ENCODE measurements at regions not wholly inside any gene's neighbourhood (a gene's known extent, or its start where the extent isn't known, plus 50 kb on each side); places are given as distances from the start of the nearest gene placed in this dataset.

DNA sequence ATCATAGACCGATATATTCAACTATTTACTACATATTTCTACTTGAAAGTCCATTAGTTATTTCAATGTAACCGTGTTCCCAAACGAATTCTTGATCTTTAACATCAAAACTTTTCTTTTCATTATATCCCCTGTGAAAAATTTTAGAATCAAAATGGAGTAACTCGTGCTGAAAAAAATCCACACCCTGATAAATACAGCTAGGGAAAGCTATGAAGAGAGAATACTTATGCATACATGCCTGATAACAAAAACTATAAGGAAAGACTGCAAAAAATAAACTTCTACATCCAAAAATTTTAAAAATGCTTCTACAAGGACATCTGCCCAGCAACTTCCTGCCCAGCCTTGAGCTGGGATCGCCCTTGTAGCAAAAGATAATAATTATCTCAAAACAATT lies 2458.3 kb upstream of the PCDH20 start:
- no peak for DNase-seq (ENCODE audit: low read depth, low spot score)
- Histone ChIP-seq H3K27ac (ENCODE audit: low read depth, low read length) (no peak overlapping the region), H3K4me3 (ENCODE audit: low read depth, low read length) (no peak overlapping the region), H3K9me3 (ENCODE audit: control insufficient read depth, insufficient read depth, low read length) (no peaks in the 10 kb centered on the region), H3K27me3 (ENCODE audit: control insufficient read depth, insufficient read depth, low read length) (no peaks in the 10 kb centered on the region)
- no peak for TF ChIP-seq CTCF (IDR thresholded peaks at IDR 0.05; ENCODE audit: low read depth, low read length)
- ChIA-PET POLR2A (no interaction called here), CTCF (no interaction called here)

DNA sequence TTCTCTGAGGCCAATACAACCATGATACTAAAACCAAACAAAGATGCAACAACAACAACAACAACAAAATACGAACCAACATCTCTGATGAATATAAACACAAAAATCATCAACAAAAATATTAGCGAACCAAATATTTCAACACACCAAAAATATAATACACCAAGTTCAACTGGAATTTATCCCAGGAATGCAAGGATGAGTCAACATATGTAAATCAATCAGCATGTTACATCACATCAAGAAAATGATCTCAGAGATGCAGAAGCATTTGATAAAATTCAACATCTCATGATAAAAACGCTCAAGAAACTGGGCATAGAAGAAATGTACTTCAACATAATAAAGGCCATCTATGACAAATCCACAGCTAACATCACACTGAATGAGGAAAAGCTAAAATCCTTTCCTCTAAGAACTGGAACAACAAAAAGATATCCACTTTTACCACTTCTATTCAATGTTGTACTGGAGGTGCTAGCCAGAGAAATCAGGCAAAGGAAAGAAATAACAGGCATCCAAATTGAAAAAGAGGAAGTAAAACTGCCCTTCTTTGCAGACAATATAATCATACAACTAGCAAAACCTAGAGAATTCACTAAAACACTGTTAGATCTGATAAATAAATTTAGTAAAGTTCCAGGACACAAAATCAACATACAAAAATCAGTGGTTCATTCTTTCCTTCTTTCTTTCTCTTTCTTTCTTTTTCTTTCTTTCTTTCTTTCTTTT lies 2448.7 kb upstream of the PCDH20 start:
- Histone ChIP-seq H3K27ac (ENCODE audit: low read depth, low read length) (no peak overlapping the region), H3K4me3 (ENCODE audit: low read depth, low read length) (no peak overlapping the region), H3K27me3 (ENCODE audit: control insufficient read depth, insufficient read depth, low read length) (no peaks in the 10 kb centered on the region), H3K9me3 (ENCODE audit: control insufficient read depth, insufficient read depth, low read length) (no peaks in the 10 kb centered on the region)
- DNase-seq (ENCODE audit: low read depth, low spot score): no peak
- ChIA-PET CTCF (no interaction called here), POLR2A (no interaction called here)
- no peak for TF ChIP-seq CTCF (IDR thresholded peaks at IDR 0.05; ENCODE audit: low read depth, low read length)

- Histone ChIP-seq H3K4me3 (ENCODE audit: low read depth, low read length) (no peak overlapping the region), H3K27ac (ENCODE audit: low read depth, low read length) (no peak overlapping the region), H3K9me3 (ENCODE audit: control insufficient read depth, insufficient read depth, low read length) (no peaks in the 10 kb centered on the region), H3K27me3 (ENCODE audit: control insufficient read depth, insufficient read depth, low read length) (no peaks in the 10 kb centered on the region)
- CTCF ChIA-PET: no interaction called here
- no peak for TF ChIP-seq CTCF (IDR thresholded peaks at IDR 0.05; ENCODE audit: low read depth, low read length)
- POLR2A ChIA-PET: no interaction called here
- DNase-seq (ENCODE audit: low read depth, low spot score): no peak
Measured at GRCh38 chr13:63855457-63856118, 2439.9 kb upstream of the PCDH20 start.

DNA sequence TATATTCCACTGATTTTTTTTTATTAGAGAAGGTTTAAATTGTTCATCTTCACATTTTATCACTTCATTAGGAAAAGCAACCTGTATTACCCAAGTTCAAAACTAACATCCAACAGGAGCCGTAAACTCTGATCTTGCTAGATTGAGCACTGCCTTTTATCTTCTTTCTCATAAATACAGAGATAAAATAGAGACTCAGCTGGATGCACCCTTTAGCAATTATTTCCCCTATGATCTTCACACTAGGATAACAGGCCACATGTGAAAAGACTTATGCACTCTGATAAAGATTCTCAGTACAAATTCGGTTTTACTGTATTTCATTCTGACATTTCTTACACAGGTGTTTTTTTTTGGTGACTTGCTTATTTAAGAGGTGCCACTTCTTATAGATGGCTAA lies 2438.2 kb upstream of the PCDH20 start:
- DNase-seq (ENCODE audit: low read depth, low spot score): no peak
- no peak overlapping the region for H3K27ac ChIP-seq (ENCODE audit: low read depth, low read length)
- no peak overlapping the region for H3K4me3 ChIP-seq (ENCODE audit: low read depth, low read length)
- H3K9me3 ChIP-seq (ENCODE audit: control insufficient read depth, insufficient read depth, low read length): no peaks in the 10 kb centered on the region
- CTCF ChIA-PET: no interaction called here
- TF ChIP-seq CTCF (IDR thresholded peaks at IDR 0.05; ENCODE audit: low read depth, low read length): no peak
- H3K27me3 ChIP-seq (ENCODE audit: control insufficient read depth, insufficient read depth, low read length): no peaks in the 10 kb centered on the region
- POLR2A ChIA-PET: no interaction called here

DNA sequence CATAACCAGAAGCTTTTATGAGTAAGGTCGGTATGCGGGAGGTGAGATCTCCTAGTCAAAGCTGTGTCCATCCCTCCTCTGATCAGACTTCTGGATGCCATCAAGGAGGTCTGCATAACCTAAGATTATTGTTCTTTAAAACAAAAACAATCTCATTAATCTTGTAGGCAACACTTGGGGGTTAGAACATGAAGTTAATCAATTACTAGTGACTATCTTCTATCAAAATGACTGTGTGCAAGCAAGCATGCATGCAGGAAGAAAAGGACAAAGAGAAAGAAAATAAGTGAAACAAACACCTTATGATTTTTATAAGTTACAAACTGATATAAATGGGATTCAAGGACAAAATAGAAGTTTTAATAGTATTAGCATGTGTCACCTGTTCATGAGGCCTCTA lies 2435.9 kb upstream of the PCDH20 start:
- H3K9me3 ChIP-seq (ENCODE audit: control insufficient read depth, insufficient read depth, low read length): no peaks in the 10 kb centered on the region
- no peak for DNase-seq (ENCODE audit: low read depth, low spot score)
- ChIA-PET POLR2A (no interaction called here), CTCF (no interaction called here)
- no peak overlapping the region for H3K4me3 ChIP-seq (ENCODE audit: low read depth, low read length)
- no peaks in the 10 kb centered on the region for H3K27me3 ChIP-seq (ENCODE audit: control insufficient read depth, insufficient read depth, low read length)
- no peak overlapping the region for H3K27ac ChIP-seq (ENCODE audit: low read depth, low read length)
- no peak for TF ChIP-seq CTCF (IDR thresholded peaks at IDR 0.05; ENCODE audit: low read depth, low read length)

All from AG04450 (cell line).